Calu3 (cell line): ENCODE measurements at regions not wholly inside any gene's neighbourhood (a gene's known extent, or its start where the extent isn't known, plus 50 kb on each side); places are given as distances from the start of the nearest gene placed in this dataset.

Source experiments
- BruUV-seq: library from RNA; stranded (reverse); fragments of 400-500 nt; replicated peaks from 2 replicates; lab custom pipeline; 2021; lab: Mats Ljungman, UMichigan
- CTCF ChIA-PET: fragments of 300-600 bp; sonication (Branson Sonifier 250); formaldehyde crosslinking; loops from one replicate; lab custom pipeline; 2022; ENCODE audit warnings: antibody characterized with exemption; lab: Charles Lee
- DNase-seq: peaks from one replicate; pipeline ENCODE4 v3.0.0; 2022
- H3K27ac Mint-ChIP-seq: one replicate; pipeline ENCODE4 v1.8.0; 2022; ENCODE audit warnings: mixed read lengths; ENCODE audit not compliant: unreplicated experiment
- H3K27me3 Mint-ChIP-seq: one replicate; pipeline ENCODE4 v1.8.0; 2022; ENCODE audit warnings: mixed read lengths; ENCODE audit not compliant: unreplicated experiment
- H3K36me3 Mint-ChIP-seq: one replicate; pipeline ENCODE4 v1.8.0; 2022; ENCODE audit warnings: mild to moderate bottlenecking, moderate library complexity, mixed read lengths; ENCODE audit not compliant: insufficient read depth, unreplicated experiment
- H3K4me1 Mint-ChIP-seq: one replicate; pipeline ENCODE4 v1.8.0; 2022; ENCODE audit warnings: mild to moderate bottlenecking, low read depth, mixed read lengths; ENCODE audit not compliant: unreplicated experiment
- H3K4me3 Mint-ChIP-seq: one replicate; pipeline ENCODE4 v1.8.0; 2022; ENCODE audit warnings: mild to moderate bottlenecking, low read depth, moderate library complexity, mixed read lengths; ENCODE audit not compliant: unreplicated experiment
- H3K9me3 Mint-ChIP-seq: one replicate; pipeline ENCODE4 v1.8.0; 2022; ENCODE audit warnings: low read depth, mixed read lengths; ENCODE audit not compliant: unreplicated experiment
- CTCF ChIP-seq: fragments of 200-600 bp; IDR thresholded peaks from one replicate; pipeline ENCODE4 v1.8.0; 2022; ENCODE audit warnings: antibody characterized with exemption; ENCODE audit not compliant: unreplicated experiment
- intact Hi-C: fragments of 100-400 bp; cut with micrococcal nuclease; formaldehyde crosslinking; loops from one replicate; pipeline ENCODE4 v1.10.0; 2022; ENCODE audit not compliant: unreplicated experiment

GRCh38 chr4:182022909-182023308 is 220.3 kb upstream of the TENM3 start:
- intact Hi-C loops, result no loop called here
- no peaks in the 10 kb centered on the region for H3K4me1 Mint-ChIP-seq
- H3K36me3 Mint-ChIP-seq, result no peaks in the 10 kb centered on the region
- DNase-seq, result no peak
- no TSS peak for BruUV-seq
- no peak overlapping the region for H3K27ac Mint-ChIP-seq
- H3K9me3 Mint-ChIP-seq, result peaks cover 2% of the 10 kb centered on the region
- CTCF ChIA-PET, result interaction anchor here (0.6 kb wide), 1 partner anchor 28 kb away, joined by 3 read pairs; no protein-coding TSS in a partner anchor
- TF ChIP-seq CTCF, result no peak
- no peak overlapping the region for H3K4me3 Mint-ChIP-seq
- no peaks in the 10 kb centered on the region for H3K27me3 Mint-ChIP-seq

- no peak overlapping the region for H3K27ac Mint-ChIP-seq
- BruUV-seq, result no TSS peak
- no peak overlapping the region for H3K4me3 Mint-ChIP-seq
- intact Hi-C loops, result no loop called here
- H3K27me3 Mint-ChIP-seq, result no peaks in the 10 kb centered on the region
- no peaks in the 10 kb centered on the region for H3K4me1 Mint-ChIP-seq
- CTCF ChIA-PET, result interaction anchor here (0.6 kb wide), 1 partner anchor 29 kb away, joined by 3 read pairs; no protein-coding TSS in a partner anchor
- H3K36me3 Mint-ChIP-seq, result no peaks in the 10 kb centered on the region
- DNase-seq, result no peak
- peaks cover 2% of the 10 kb centered on the region for H3K9me3 Mint-ChIP-seq
- no peak for TF ChIP-seq CTCF
These were observed 219.7 kb upstream of the TENM3 start for GRCh38 chr4:182023469-182023868.

- Mint-ChIP-seq H3K27ac (no peak overlapping the region), H3K9me3 (no peaks in the 10 kb centered on the region), H3K36me3 (no peaks in the 10 kb centered on the region), H3K4me3 (no peak overlapping the region), H3K4me1 (no peaks in the 10 kb centered on the region), H3K27me3 (no peaks in the 10 kb centered on the region)
- no TSS peak for BruUV-seq
- DNase-seq, result no peak
- intact Hi-C loops, result no loop called here
- CTCF ChIA-PET, result no interaction called here
- no peak for TF ChIP-seq CTCF
These were observed 200.3 kb upstream of the TENM3 start for GRCh38 chr4:182042945-182043344.

- Mint-ChIP-seq H3K27ac (no peak overlapping the region), H3K4me1 (no peaks in the 10 kb centered on the region), H3K4me3 (no peak overlapping the region), H3K36me3 (no peaks in the 10 kb centered on the region), H3K27me3 (no peaks in the 10 kb centered on the region), H3K9me3 (no peaks in the 10 kb centered on the region)
- CTCF ChIA-PET, result no interaction called here
- no peak for DNase-seq
- intact Hi-C loops, result no loop called here
- no TSS peak for BruUV-seq
- no peak for TF ChIP-seq CTCF
These were observed 194.3 kb upstream of the TENM3 start for GRCh38 chr4:182048871-182049270.
